ENCODE measurements at regions not wholly inside any gene's neighbourhood (a gene's known extent, or its start where the extent isn't known, plus 50 kb on each side); places are given as distances from the start of the nearest gene placed in this dataset.

GRCh38 chr4:27720010-27720766 lies 859.5 kb downstream of the STIM2 start:
- H3K9me2 ChIP-seq (replicated peaks; ENCODE audit: control insufficient read depth, low read length), result no peaks in the 10 kb centered on the region
- no peaks in the 10 kb centered on the region for H3K9me3 ChIP-seq (ENCODE audit: control insufficient read depth, insufficient read depth, low read length)
- H3K4me2 ChIP-seq (ENCODE audit: low read length), result no peak overlapping the region
- no peaks in the 10 kb centered on the region for H3K79me2 ChIP-seq (ENCODE audit: control insufficient read depth, low read length)
- H3K27me3 ChIP-seq (ENCODE audit: control insufficient read depth, low read length), result no peaks in the 10 kb centered on the region
- H3K27ac ChIP-seq (ENCODE audit: low read depth, low read length), result no peak overlapping the region
- no peaks in the 10 kb centered on the region for H3K36me3 ChIP-seq (ENCODE audit: control insufficient read depth, low read length)
- H3K4me3 ChIP-seq (ENCODE audit: low read length), result no peak overlapping the region
- TF ChIP-seq EZH2phosphoT487 (IDR thresholded peaks at IDR 0.05; ENCODE audit: borderline replicate concordance, low read length) (no peak), CTCF (IDR thresholded peaks at IDR 0.05; ENCODE audit: low read depth, low read length, poor library complexity, severe bottlenecking) (no peak)
- H4K20me1 ChIP-seq (ENCODE audit: control insufficient read depth, insufficient read depth, low read depth, low read length), result no peaks in the 10 kb centered on the region
- H3K4me1 ChIP-seq (ENCODE audit: control insufficient read depth, low read length), result no peaks in the 10 kb centered on the region
- H3F3A ChIP-seq (ENCODE audit: control insufficient read depth, insufficient read depth), result no peaks in the 10 kb centered on the region

GRCh38 chr4:27721193-27721592 lies 860.6 kb downstream of the STIM2 start:
- Histone ChIP-seq H3K9me3 (ENCODE audit: control insufficient read depth, insufficient read depth, low read length) (no peaks in the 10 kb centered on the region), H3K27me3 (ENCODE audit: control insufficient read depth, low read length) (no peaks in the 10 kb centered on the region), H3K36me3 (ENCODE audit: control insufficient read depth, low read length) (no peaks in the 10 kb centered on the region), H3K4me1 (ENCODE audit: control insufficient read depth, low read length) (no peaks in the 10 kb centered on the region), H3K79me2 (ENCODE audit: control insufficient read depth, low read length) (no peaks in the 10 kb centered on the region), H4K20me1 (ENCODE audit: control insufficient read depth, insufficient read depth, low read depth, low read length) (no peaks in the 10 kb centered on the region), H3K4me2 (ENCODE audit: low read length) (no peak overlapping the region), H3K9me2 (replicated peaks; ENCODE audit: control insufficient read depth, low read length) (no peaks in the 10 kb centered on the region), H3K4me3 (ENCODE audit: low read length) (no peak overlapping the region), H3F3A (ENCODE audit: control insufficient read depth, insufficient read depth) (no peaks in the 10 kb centered on the region), H3K27ac (ENCODE audit: low read depth, low read length) (no peak overlapping the region)
- TF ChIP-seq EZH2phosphoT487 (IDR thresholded peaks at IDR 0.05; ENCODE audit: borderline replicate concordance, low read length) (no peak), CTCF (IDR thresholded peaks at IDR 0.05; ENCODE audit: low read depth, low read length, poor library complexity, severe bottlenecking) (no peak)

GRCh38 chr4:27728892-27729291 lies 868.3 kb downstream of the STIM2 start:
- Histone ChIP-seq H3K27ac (ENCODE audit: low read depth, low read length) (no peak overlapping the region), H3K36me3 (ENCODE audit: control insufficient read depth, low read length) (no peaks in the 10 kb centered on the region), H3K4me3 (ENCODE audit: low read length) (no peak overlapping the region), H3K27me3 (ENCODE audit: control insufficient read depth, low read length) (no peaks in the 10 kb centered on the region), H3K4me2 (ENCODE audit: low read length) (no peak overlapping the region), H4K20me1 (ENCODE audit: control insufficient read depth, insufficient read depth, low read depth, low read length) (no peaks in the 10 kb centered on the region), H3K9me2 (replicated peaks; ENCODE audit: control insufficient read depth, low read length) (no peaks in the 10 kb centered on the region), H3F3A (ENCODE audit: control insufficient read depth, insufficient read depth) (no peaks in the 10 kb centered on the region), H3K79me2 (ENCODE audit: control insufficient read depth, low read length) (no peaks in the 10 kb centered on the region), H3K9me3 (ENCODE audit: control insufficient read depth, insufficient read depth, low read length) (no peaks in the 10 kb centered on the region), H3K4me1 (ENCODE audit: control insufficient read depth, low read length) (no peaks in the 10 kb centered on the region)
- TF ChIP-seq EZH2phosphoT487 (IDR thresholded peaks at IDR 0.05; ENCODE audit: borderline replicate concordance, low read length) (no peak), CTCF (IDR thresholded peaks at IDR 0.05; ENCODE audit: low read depth, low read length, poor library complexity, severe bottlenecking) (no peak)

Data from DOHH2 (cell line).